ENCODE measurements at regions not wholly inside any gene's neighbourhood (a gene's known extent, or its start where the extent isn't known, plus 50 kb on each side); places are given as distances from the start of the nearest gene placed in this dataset.

DNA sequence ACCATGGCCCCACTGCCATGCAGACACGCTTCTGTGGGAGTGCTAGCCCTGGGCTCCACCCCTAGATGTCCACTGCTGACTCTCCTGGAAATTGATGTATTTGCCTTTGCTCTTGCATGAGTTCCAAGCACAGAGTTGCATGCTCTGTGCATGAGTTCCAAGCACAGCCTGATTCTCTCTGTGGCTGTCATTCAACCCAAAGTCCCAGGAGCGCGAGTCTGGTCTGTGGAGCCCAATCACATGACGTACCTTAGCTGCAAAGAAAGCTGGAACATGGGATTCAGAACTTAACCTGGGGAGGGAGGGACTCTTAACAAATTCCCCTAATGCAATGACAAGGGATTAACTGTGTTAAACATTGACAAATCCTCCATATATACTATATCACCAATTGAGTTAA lies 114.3 kb upstream of the SLC24A3 start:
- no peak overlapping the region for H3K27ac ChIP-seq
- TF ChIP-seq, protein P1, sequence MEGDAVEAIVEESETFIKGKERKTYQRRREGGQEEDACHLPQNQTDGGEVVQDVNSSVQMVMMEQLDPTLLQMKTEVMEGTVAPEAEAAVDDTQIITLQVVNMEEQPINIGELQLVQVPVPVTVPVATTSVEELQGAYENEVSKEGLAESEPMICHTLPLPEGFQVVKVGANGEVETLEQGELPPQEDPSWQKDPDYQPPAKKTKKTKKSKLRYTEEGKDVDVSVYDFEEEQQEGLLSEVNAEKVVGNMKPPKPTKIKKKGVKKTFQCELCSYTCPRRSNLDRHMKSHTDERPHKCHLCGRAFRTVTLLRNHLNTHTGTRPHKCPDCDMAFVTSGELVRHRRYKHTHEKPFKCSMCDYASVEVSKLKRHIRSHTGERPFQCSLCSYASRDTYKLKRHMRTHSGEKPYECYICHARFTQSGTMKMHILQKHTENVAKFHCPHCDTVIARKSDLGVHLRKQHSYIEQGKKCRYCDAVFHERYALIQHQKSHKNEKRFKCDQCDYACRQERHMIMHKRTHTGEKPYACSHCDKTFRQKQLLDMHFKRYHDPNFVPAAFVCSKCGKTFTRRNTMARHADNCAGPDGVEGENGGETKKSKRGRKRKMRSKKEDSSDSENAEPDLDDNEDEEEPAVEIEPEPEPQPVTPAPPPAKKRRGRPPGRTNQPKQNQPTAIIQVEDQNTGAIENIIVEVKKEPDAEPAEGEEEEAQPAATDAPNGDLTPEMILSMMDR (conservative IDR thresholded peaks at IDR 0.05) = no peak
- TF ChIP-seq ZFX (IDR thresholded peaks at IDR 0.05) = no peak

DNA sequence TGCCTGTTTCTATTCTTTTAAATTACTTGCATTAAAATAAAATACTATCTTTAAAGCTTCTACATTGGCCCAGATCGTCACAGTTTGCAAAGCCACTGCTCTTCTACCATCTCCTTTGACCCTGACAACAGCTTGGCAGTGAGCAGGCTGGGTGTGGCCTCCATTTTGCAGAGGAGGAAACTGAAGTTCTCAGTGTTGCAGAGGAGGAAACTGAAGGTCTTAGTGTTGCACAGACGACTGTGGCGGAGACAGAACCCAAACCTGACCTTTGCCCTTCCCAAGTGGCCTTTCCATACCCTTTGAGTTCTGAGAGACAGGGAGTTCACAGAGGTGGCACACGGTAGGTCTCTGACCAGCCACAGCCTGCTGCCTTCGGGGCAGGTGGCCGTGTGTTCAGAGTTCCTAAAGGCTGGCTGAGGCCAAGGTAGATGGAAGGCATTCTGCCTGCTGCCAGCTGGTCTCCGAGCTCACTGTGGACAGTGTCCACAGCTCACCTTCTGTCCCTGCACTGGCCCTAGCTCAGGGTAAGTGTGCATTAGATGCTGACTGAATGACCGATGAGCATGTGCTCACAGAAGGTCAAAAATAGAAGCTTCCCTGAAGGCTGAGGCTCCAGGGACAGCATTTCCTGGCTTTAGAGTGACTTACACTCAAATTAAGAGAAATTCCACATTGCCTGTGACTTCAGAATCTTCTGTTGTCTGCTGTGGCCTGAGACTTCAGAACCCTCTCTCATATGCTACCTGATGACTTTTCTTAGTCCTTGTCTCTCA lies 113.5 kb upstream of the SLC24A3 start:
- H3K27ac ChIP-seq = peak overlapping the region; percentile 53
- no peak for TF ChIP-seq ZFX (IDR thresholded peaks at IDR 0.05)
- TF ChIP-seq, protein P1 (conservative IDR thresholded peaks at IDR 0.05) = no peak

DNA sequence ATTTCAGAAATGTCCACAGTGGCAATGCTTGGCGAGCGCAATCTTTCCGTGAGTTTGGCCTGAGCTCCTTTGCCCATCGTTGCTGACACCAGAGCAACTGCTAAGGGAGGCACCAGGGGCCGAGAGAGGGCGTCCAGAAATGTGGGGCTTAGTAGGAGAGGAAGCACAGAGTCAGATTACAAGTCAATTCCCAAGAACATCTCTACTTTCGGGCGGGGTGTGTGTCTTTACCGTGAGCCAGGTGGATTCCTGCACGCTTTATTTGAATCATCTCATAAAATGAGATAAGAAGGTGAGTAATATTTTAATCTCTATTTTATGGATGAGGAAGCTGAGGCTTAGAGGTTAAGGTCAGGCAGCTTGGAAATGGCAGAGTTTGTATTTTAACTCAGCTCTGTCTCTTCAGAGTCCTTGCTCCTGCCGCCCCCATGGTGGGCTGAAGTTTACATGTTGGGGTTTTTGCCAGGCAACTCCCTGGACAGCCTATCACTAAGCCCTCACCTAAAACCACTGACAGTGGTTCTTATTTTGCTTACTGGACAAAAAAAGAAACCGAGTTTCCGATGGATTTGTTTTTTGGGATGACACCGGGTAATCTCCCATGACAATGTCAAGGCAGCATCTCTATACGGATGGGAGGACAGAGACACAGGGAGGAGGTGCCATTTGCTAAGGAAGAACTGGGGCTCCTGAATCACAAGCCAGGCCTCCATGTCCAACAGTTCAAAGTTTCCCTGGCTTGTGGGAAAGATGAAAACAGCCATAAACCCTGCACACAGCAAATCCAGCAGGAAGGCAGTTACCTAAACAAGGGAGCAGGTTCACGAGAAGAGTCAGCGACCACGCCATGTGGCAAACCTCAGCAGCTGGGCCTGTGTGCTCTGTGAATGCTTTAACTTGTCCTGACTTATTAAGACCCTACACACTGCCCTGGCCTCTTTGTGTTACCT lies 112.6 kb upstream of the SLC24A3 start:
- H3K27ac ChIP-seq = peak overlapping the region; percentile 53
- TF ChIP-seq, protein P1 (conservative IDR thresholded peaks at IDR 0.05) = no peak
- TF ChIP-seq ZFX (IDR thresholded peaks at IDR 0.05) = no peak

DNA sequence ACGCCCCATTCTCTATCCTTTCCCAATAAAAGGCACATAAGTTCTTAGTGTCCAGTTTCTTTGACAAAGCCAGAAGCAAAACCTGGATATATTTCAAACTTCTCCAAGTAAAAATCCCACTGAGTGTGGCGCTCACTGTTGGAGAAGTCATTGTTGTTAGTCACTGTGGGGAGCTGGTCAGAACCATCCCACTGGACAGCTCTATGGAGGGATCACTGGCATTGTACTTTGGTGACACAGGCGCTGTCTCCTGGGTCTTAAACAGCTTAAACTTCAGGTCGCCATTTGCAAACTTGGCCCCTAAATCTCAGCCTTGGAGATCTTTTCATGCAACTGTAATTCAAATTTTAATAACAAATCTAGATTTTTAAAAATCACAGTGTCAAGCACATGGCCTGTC lies 111.5 kb upstream of the SLC24A3 start:
- no peak overlapping the region for H3K27ac ChIP-seq
- TF ChIP-seq, protein P1 (conservative IDR thresholded peaks at IDR 0.05) = no peak

DNA sequence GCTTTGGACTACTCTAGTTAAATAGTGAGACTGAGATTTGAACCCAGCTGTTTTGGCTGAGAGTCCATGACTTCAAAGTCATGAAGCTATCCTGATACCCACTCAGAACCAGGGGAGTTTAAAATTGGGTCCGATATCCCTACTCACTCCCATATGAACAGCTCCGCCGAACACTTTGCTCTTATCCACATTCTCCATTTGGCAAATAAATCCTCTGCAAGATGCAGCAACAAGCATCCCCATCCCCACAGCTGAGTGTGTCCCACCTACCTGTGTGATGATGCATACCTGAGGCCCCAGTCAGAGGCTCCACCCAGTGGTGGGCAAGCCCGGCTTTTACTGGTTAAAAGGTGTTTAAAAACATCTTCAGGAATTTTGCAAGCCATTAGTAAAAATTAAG lies 108.3 kb upstream of the SLC24A3 start:
- no peak overlapping the region for H3K27ac ChIP-seq
- TF ChIP-seq ZFX (IDR thresholded peaks at IDR 0.05) = no peak
- TF ChIP-seq, protein P1 (conservative IDR thresholded peaks at IDR 0.05) = no peak

DNA sequence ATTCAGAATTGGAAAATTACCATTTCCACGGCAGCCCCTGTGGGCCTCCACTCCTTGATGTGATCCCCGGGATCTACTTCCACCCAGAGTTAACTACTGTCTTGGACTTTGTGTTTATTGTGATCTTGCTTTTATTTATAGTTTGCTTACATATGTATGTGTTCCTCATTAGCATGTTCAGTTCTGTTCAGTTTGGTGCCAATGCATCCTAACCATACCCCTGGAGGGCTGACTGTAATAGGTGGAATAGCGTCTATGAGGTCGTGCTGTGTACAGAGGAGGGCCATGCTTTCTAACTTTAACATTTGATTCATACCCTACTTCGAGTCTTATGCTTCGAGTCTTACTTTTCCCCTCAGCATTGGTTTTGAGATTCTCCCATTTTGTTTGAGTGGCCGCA lies 104.3 kb upstream of the SLC24A3 start:
- TF ChIP-seq ZFX (IDR thresholded peaks at IDR 0.05) = no peak
- TF ChIP-seq, protein P1 (conservative IDR thresholded peaks at IDR 0.05) = no peak
- H3K27ac ChIP-seq = no peak overlapping the region

DNA sequence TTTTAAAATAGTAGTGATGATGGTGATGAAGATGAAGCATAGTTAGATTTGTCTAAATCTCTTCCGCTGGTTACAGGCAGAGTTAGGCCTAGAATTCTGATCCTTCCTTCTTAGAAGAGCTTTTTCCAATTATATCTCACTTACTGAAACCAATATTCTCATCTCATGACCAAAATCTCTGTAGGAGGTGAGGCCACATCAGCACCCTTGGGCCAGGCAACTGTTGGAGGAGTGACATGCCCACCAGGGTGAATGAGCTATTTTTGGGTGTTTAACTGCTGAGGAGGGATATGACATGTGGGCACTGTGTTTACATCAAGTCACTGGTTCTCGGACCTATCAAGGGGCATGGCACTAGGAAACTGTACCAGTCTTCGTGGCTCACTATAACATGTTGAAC lies 102.2 kb upstream of the SLC24A3 start:
- no peak overlapping the region for H3K27ac ChIP-seq
- TF ChIP-seq, protein P1 (conservative IDR thresholded peaks at IDR 0.05) = no peak
- no peak for TF ChIP-seq ZFX (IDR thresholded peaks at IDR 0.05)

All from C4-2B (cell line).